ENCODE measurements at regions not wholly inside any gene's neighbourhood (a gene's known extent, or its start where the extent isn't known, plus 50 kb on each side); places are given as distances from the start of the nearest gene placed in this dataset.

GRCh38 chr5:66327008-66327407, 182.9 kb downstream of the SREK1 start:
- TF ChIP-seq CTCF (IDR thresholded peaks at IDR 0.05) = no peak
- no peak for TF ChIP-seq MEF2A (IDR thresholded peaks at IDR 0.05; ENCODE audit: borderline replicate concordance, low read depth)
- TF ChIP-seq GABPA (IDR thresholded peaks at IDR 0.05; ENCODE audit: low read depth) = no peak
- no peak for TF ChIP-seq JUND (IDR thresholded peaks at IDR 0.05)
- TF ChIP-seq REST (IDR thresholded peaks at IDR 0.05; ENCODE audit: low read depth, low read length) = no peak
- no peak for TF ChIP-seq MXI1 (IDR thresholded peaks at IDR 0.05; ENCODE audit: low read depth, low read length)
- TF ChIP-seq ELF1 (IDR thresholded peaks at IDR 0.05) = no peak
- TF ChIP-seq RFX5 (IDR thresholded peaks at IDR 0.05; ENCODE audit: low read length) = no peak
- no peak for TF ChIP-seq ZBTB33 (IDR thresholded peaks at IDR 0.05; ENCODE audit: borderline replicate concordance, low read depth)
- no peak for TF ChIP-seq PBX3 (IDR thresholded peaks at IDR 0.05)
- TF ChIP-seq GATA2 (CRISPR knock-in tag; IDR thresholded peaks at IDR 0.05) = no peak
